OCI-LY1 (cell line): ENCODE measurements at regions not wholly inside any gene's neighbourhood (a gene's known extent, or its start where the extent isn't known, plus 50 kb on each side); places are given as distances from the start of the nearest gene placed in this dataset.

Experiments
- CTCF ChIP-seq: fragments of 200-600 bp; sonication (generic), shearing (Covaris generic); IDR thresholded peaks from 2 replicates; pipeline ENCODE4 v1.5.1; 2017; ENCODE audit warnings: mild to moderate bottlenecking, antibody characterized with exemption, low read length, moderate library complexity, mixed read lengths
- EZH2 ChIP-seq: fragments of 200-600 bp; sonication (generic), shearing (Covaris generic); IDR thresholded peaks from 2 replicates; pipeline ENCODE4 v1.8.0; 2017; ENCODE audit warnings: borderline replicate concordance, mixed run types, mild to moderate bottlenecking, antibody characterized with exemption, low read length, moderate library complexity, mixed read lengths

DNA sequence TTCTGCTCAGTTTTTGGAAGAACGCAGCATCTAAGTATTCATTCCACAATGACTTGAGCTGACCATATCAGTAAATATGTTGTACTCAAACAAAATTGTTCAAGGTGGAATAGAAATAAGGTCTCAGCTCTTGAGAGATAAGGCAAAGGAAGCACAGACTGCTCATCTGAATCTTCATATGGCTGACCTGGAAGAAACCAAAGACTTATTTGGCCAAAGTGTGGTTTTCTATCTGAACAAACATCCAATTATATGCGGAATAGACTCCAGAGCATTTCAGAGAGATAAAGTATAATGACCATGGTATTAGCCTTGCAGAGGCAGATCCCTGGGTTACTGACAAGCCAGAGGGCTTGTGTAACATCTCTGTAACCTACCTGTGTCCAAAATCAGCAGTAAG, 308.7 kb downstream of the CD83 start:
- TF ChIP-seq CTCF (no peak), EZH2 (no peak)
